Fibroblast of mammary gland (primary cell): ENCODE measurements at regions not wholly inside any gene's neighbourhood (a gene's known extent, or its start where the extent isn't known, plus 50 kb on each side); places are given as distances from the start of the nearest gene placed in this dataset.
A peak's percentile ranks its signal among the peaks of the same experiment; 100 is the strongest.

Source experiments
- DNase-seq: peaks from one replicate; pipeline ENCODE4 v3.0.0-alpha.2; 2010; ENCODE audit warnings: low read depth
- H3K4me3 ChIP-seq: 2 replicates; pipeline ENCODE4 v1.5.1; 2011; ENCODE audit warnings: low read depth, mild to moderate bottlenecking, low read length, moderate library complexity; ENCODE audit not compliant: control insufficient read depth
- TF ChIP-seq, protein P1 (sequence below): conservative IDR thresholded peaks from 2 replicates; pipeline ENCODE4 v1.5.1; 2011; ENCODE audit warnings: low read depth, low read length, inconsistent platforms; ENCODE audit not compliant: control insufficient read depth, insufficient read depth

DNA sequence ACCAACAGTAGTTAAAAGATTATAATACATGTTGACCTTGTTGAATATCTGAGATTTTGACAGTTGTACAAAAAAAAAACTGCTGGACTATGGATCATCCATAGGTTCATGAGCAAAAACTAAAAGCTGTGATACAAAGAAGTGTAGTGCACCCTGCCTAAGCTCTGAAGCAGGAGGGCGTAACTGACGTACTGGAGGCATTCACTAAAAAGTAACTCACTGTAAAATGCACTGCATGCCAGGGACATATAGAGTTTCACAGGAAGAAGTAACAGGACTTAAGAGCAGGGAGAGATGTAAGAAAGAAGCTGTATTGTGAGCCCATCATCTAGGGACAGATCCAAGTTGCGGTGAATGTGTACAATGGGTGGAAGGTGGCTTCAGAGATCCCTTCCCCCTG lies 177.9 kb downstream of the IRS2 start:
- TF ChIP-seq, protein P1, sequence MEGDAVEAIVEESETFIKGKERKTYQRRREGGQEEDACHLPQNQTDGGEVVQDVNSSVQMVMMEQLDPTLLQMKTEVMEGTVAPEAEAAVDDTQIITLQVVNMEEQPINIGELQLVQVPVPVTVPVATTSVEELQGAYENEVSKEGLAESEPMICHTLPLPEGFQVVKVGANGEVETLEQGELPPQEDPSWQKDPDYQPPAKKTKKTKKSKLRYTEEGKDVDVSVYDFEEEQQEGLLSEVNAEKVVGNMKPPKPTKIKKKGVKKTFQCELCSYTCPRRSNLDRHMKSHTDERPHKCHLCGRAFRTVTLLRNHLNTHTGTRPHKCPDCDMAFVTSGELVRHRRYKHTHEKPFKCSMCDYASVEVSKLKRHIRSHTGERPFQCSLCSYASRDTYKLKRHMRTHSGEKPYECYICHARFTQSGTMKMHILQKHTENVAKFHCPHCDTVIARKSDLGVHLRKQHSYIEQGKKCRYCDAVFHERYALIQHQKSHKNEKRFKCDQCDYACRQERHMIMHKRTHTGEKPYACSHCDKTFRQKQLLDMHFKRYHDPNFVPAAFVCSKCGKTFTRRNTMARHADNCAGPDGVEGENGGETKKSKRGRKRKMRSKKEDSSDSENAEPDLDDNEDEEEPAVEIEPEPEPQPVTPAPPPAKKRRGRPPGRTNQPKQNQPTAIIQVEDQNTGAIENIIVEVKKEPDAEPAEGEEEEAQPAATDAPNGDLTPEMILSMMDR, result no peak
- no peak overlapping the region for H3K4me3 ChIP-seq
- no peak for DNase-seq

DNA sequence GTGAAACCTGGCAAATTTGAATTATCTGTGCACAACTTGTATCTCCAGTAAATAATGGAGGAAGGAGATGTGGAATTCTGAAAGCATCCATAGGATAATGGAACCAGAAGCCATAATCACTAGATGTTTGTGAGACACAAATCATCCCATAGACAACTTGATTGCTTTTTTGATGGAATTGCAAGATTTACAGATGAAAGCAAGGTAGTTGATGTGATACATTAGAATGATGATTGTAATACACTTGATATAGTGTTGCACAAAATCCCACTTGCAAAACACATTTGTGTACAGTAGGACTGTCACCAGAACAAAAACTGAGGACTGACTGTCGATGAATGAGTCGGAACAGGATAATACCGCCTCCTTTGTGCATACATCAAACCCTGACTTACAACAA lies 178.3 kb downstream of the IRS2 start:
- no peak for DNase-seq
- no peak overlapping the region for H3K4me3 ChIP-seq
- TF ChIP-seq, protein P1, result no peak

DNA sequence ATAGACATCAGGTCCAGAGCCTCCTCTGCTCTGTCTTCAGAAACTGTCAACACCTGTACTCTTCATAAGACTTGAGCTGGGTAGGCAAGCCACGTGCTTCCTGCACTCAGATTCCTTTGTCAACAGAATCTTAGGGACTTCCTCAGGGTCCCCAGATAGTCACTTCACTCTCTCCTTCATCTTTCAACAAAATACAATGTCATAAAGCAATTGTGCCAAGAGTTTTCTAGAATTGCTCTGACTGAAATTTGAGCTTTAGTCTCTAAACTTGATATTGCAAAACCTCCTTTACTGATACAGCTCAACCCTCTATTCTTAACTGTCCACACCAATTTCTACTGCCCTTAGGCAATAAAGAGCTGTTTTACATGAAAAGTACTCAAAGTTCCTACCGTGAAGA lies 179.9 kb downstream of the IRS2 start:
- no peak for DNase-seq
- H3K4me3 ChIP-seq, result no peak overlapping the region
- TF ChIP-seq, protein P1, result no peak

DNA sequence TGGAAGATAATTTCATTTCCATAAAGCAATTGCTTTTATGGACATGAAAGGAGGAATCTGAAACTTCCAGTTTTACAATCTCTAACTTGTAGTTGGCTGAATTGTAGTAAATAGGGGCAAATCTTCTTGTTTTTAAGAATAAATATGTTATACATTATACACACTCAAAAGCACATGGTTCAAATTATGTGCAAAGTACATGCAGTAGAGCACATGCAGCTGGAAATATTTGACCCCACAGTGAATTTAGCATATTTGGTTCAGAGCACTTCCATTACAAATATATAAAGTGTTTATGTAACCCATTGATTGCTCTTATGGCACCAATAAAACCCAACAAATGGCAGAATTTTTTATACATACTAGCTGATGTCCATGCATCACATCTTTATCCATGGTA lies 180.5 kb downstream of the IRS2 start:
- TF ChIP-seq, protein P1, result no peak
- H3K4me3 ChIP-seq, result no peak overlapping the region
- DNase-seq, result no peak

DNA sequence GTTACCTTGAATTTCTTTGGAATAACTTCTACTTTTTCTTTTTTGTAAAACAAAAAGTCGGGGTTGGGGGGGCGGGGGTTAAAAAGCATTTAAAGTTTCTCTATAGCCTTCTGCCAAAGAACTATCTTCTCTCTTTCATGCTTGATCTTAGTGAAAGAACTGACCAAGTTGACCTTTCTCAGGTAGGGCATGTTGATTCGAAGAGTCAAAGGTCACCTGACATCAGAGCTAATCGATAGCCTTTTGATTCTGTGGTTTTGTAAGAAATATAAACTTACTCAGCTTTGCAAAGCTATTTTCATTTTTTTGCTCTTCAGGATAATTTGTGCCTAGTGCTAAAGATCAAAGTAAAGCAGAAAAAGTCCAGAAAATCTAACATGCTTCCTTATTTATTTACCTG lies 181.5 kb downstream of the IRS2 start:
- H3K4me3 ChIP-seq, result no peak overlapping the region
- no peak for DNase-seq
- TF ChIP-seq, protein P1, result no peak

DNA sequence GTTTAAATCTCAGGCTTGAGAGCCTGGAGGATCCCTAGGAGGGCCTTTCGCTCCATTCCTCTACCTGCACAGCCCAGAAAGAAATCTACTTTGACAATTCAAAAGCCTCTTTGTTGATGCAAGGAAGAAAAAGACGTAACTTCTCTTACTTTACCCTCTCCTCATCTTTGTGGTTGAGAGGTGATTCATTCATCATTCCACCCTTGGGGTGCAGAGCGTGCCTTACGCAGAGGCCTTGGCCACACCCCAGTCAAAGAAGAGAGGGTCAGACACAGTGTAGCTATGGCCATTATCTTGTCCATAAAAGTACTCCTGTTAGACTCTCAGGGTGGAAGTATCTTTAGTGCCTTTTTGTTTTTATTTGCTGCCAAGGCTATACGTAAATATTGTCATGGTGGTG lies 184.0 kb downstream of the IRS2 start:
- peak; percentile 7 for DNase-seq
- H3K4me3 ChIP-seq, result no peak overlapping the region
- TF ChIP-seq, protein P1, result no peak
